ENCODE measurements at regions not wholly inside any gene's neighbourhood (a gene's known extent, or its start where the extent isn't known, plus 50 kb on each side); places are given as distances from the start of the nearest gene placed in this dataset.

GRCh38 chr16:79839466-79840341 is 239.2 kb upstream of the MAF start:
- TF ChIP-seq POLR2AphosphoS5 (IDR thresholded peaks at IDR 0.05; ENCODE audit: borderline replicate concordance, low read depth, low read length) (no peak), EZH2 (IDR thresholded peaks at IDR 0.05) (no peak)
